PC-3 (cell line): ENCODE measurements at regions not wholly inside any gene's neighbourhood (a gene's known extent, or its start where the extent isn't known, plus 50 kb on each side); places are given as distances from the start of the nearest gene placed in this dataset.
"Not testable (repeated sequence)": the region's sequence is repeated elsewhere in the genome, so short reads cannot be mapped to it uniquely, and the experiment has no call there.

Experiments used
- ATAC-seq: fragments of 200-7000 bp; cut with Tn5 transposase; 2 replicates; pipeline ENCODE4 v1.9.1; 2020; ENCODE audit warnings: mild to moderate bottlenecking, moderate library complexity
- BruUV-seq: library from RNA; stranded (reverse); fragments of 400-500 nt; replicated peaks from 2 replicates; lab custom pipeline; 2021; lab: Mats Ljungman, UMichigan
- CTCF ChIA-PET: fragments of 300-600 bp; sonication (Branson Sonifier 250); formaldehyde crosslinking; loops from one replicate; lab custom pipeline; 2022; ENCODE audit warnings: antibody characterized with exemption; lab: Charles Lee
- POLR2A ChIA-PET: fragments of 300-600 bp; sonication (Branson Sonifier 250); formaldehyde crosslinking; loops from one replicate; lab custom pipeline; 2022; ENCODE audit warnings: antibody characterized with exemption; ENCODE audit not compliant: unreplicated experiment; lab: Charles Lee
- DNase-seq: peaks from one replicate; pipeline ENCODE4 v3.0.0-alpha.2; 2015
- H2AFZ ChIP-seq: fragments of 300-600 bp; sonication (generic); 2 replicates; pipeline ENCODE4 v1.6.0; 2016; ENCODE audit warnings: antibody characterized with exemption, low read length
- H3F3A ChIP-seq: fragments of 300-600 bp; sonication (generic); one replicate; pipeline ENCODE4 v1.6.0; 2017; ENCODE audit warnings: antibody characterized with exemption, low read length, control low read depth, mild to moderate bottlenecking; ENCODE audit not compliant: unreplicated experiment
- H3K27ac ChIP-seq: fragments of 300-600 bp; sonication (generic); 2 replicates; pipeline ENCODE4 v1.5.1; 2016; ENCODE audit warnings: mild to moderate bottlenecking, low read length
- H3K27me3 ChIP-seq: fragments of 300-600 bp; sonication (generic); 2 replicates; pipeline ENCODE4 v1.6.1; 2016; ENCODE audit warnings: low read length, mixed read lengths
- H3K36me3 ChIP-seq: fragments of 300-600 bp; sonication (generic); 2 replicates; pipeline ENCODE4 v1.6.1; 2016; ENCODE audit warnings: low read depth, mixed run types, low read length, mixed read lengths
- H3K4me1 ChIP-seq: fragments of 300-600 bp; sonication (generic); 2 replicates; pipeline ENCODE4 v1.5.1; 2016; ENCODE audit warnings: low read length; ENCODE audit not compliant: insufficient read depth
- H3K4me2 ChIP-seq: fragments of 300-600 bp; sonication (generic); 2 replicates; pipeline ENCODE4 v1.6.0; 2016; ENCODE audit warnings: low read length
- H3K4me3 ChIP-seq: fragments of 300-600 bp; sonication (generic); 2 replicates; pipeline ENCODE4 v1.5.1; 2016; ENCODE audit warnings: mild to moderate bottlenecking, low read length, mixed read lengths
- H3K79me2 ChIP-seq: fragments of 300-600 bp; sonication (generic); 2 replicates; pipeline ENCODE4 v1.6.1; 2017; ENCODE audit warnings: low read length, mixed read lengths
- H3K9ac ChIP-seq: fragments of 300-600 bp; sonication (generic); 2 replicates; pipeline ENCODE4 v1.6.0; 2016; ENCODE audit warnings: mild to moderate bottlenecking, low read length
- H3K9me2 ChIP-seq: fragments of 300-600 bp; sonication (generic); replicated peaks from 2 replicates; pipeline ENCODE4 v1.6.1; 2016; ENCODE audit warnings: mixed run types, low read length, mixed read lengths
- H3K9me3 ChIP-seq: fragments of 300-600 bp; sonication (generic); 2 replicates; pipeline ENCODE4 v1.6.1; 2016; ENCODE audit warnings: low read length, mixed read lengths
- H4K20me1 ChIP-seq: fragments of 300-600 bp; sonication (generic); 2 replicates; pipeline ENCODE4 v1.6.1; 2016; ENCODE audit warnings: low read length, mixed read lengths
- intact Hi-C: fragments of 100-400 bp; cut with micrococcal nuclease; formaldehyde crosslinking; loops from 2 replicates; pipeline ENCODE4 v1.9.0; 2023

- H3K4me2 ChIP-seq, H3K27ac ChIP-seq, BruUV-seq, H3K9me3 ChIP-seq, DNase-seq, H2AFZ ChIP-seq, H3K4me3 ChIP-seq, H3K9ac ChIP-seq, H3F3A ChIP-seq, H3K79me2 ChIP-seq, H3K4me1 ChIP-seq, ATAC-seq, intact Hi-C loops, H4K20me1 ChIP-seq, CTCF ChIA-PET, POLR2A ChIA-PET, H3K9me2 ChIP-seq, H3K36me3 ChIP-seq, H3K27me3 ChIP-seq: not testable (repeated sequence)
Observed at GRCh38 chr3:130151555-130151954, 69.9 kb downstream of the ALG1L2 start.

- H3K27me3 ChIP-seq, CTCF ChIA-PET, H3F3A ChIP-seq, DNase-seq, H2AFZ ChIP-seq, H3K36me3 ChIP-seq, BruUV-seq, intact Hi-C loops, H3K9me3 ChIP-seq, H3K4me3 ChIP-seq, ATAC-seq, H3K79me2 ChIP-seq, H3K9me2 ChIP-seq, POLR2A ChIA-PET, H4K20me1 ChIP-seq, H3K27ac ChIP-seq, H3K4me1 ChIP-seq, H3K4me2 ChIP-seq, H3K9ac ChIP-seq: not testable (repeated sequence)
Observed at GRCh38 chr3:130153247-130153646, 71.6 kb downstream of the ALG1L2 start.

- H3K36me3 ChIP-seq, H3K9ac ChIP-seq, H4K20me1 ChIP-seq, H3K27ac ChIP-seq, DNase-seq, intact Hi-C loops, H3K4me2 ChIP-seq, H3F3A ChIP-seq, H3K4me1 ChIP-seq, H2AFZ ChIP-seq, ATAC-seq, CTCF ChIA-PET, H3K9me2 ChIP-seq, POLR2A ChIA-PET, H3K27me3 ChIP-seq, H3K79me2 ChIP-seq, H3K9me3 ChIP-seq, H3K4me3 ChIP-seq, BruUV-seq: not testable (repeated sequence)
Observed at GRCh38 chr3:130155464-130155863, 73.8 kb downstream of the ALG1L2 start.

- DNase-seq, H3K79me2 ChIP-seq, H3K4me2 ChIP-seq, H3K36me3 ChIP-seq, CTCF ChIA-PET, H4K20me1 ChIP-seq, H3K9me2 ChIP-seq, H3F3A ChIP-seq, H3K4me1 ChIP-seq, BruUV-seq, intact Hi-C loops, H2AFZ ChIP-seq, H3K9ac ChIP-seq, H3K4me3 ChIP-seq, H3K9me3 ChIP-seq, ATAC-seq, POLR2A ChIA-PET, H3K27me3 ChIP-seq, H3K27ac ChIP-seq: not testable (repeated sequence)
Observed at GRCh38 chr3:130166856-130167255, 85.2 kb downstream of the ALG1L2 start.

- H3F3A ChIP-seq, H3K9ac ChIP-seq, POLR2A ChIA-PET, H3K27me3 ChIP-seq, H2AFZ ChIP-seq, H3K4me2 ChIP-seq, H3K9me2 ChIP-seq, H3K4me1 ChIP-seq, BruUV-seq, ATAC-seq, DNase-seq, H3K27ac ChIP-seq, H3K36me3 ChIP-seq, H3K9me3 ChIP-seq, CTCF ChIA-PET, H4K20me1 ChIP-seq, intact Hi-C loops, H3K79me2 ChIP-seq, H3K4me3 ChIP-seq: not testable (repeated sequence)
Observed at GRCh38 chr3:130175195-130175594, 93.6 kb downstream of the ALG1L2 start.

- H3K9ac ChIP-seq, H3K4me3 ChIP-seq, BruUV-seq, H3F3A ChIP-seq, ATAC-seq, H3K4me1 ChIP-seq, CTCF ChIA-PET, H3K27ac ChIP-seq, H3K4me2 ChIP-seq, POLR2A ChIA-PET, H3K27me3 ChIP-seq, H3K79me2 ChIP-seq, H3K9me2 ChIP-seq, H4K20me1 ChIP-seq, H3K9me3 ChIP-seq, H3K36me3 ChIP-seq, intact Hi-C loops, DNase-seq, H2AFZ ChIP-seq: not testable (repeated sequence)
Observed at GRCh38 chr3:130176476-130177256, 95.0 kb downstream of the ALG1L2 start.

GRCh38 chr3:130178835-130179234 lies 97.2 kb downstream of the ALG1L2 start:
- H4K20me1 ChIP-seq, H3K4me2 ChIP-seq, H3K4me3 ChIP-seq, H3K27me3 ChIP-seq, H3K27ac ChIP-seq, H3K9me2 ChIP-seq, ATAC-seq, H3K9me3 ChIP-seq, intact Hi-C loops, H3K36me3 ChIP-seq, DNase-seq, H3K79me2 ChIP-seq, H3F3A ChIP-seq, H3K9ac ChIP-seq, POLR2A ChIA-PET, H2AFZ ChIP-seq, CTCF ChIA-PET, BruUV-seq, H3K4me1 ChIP-seq: not testable (repeated sequence)
